GM23338 (cell line): ENCODE measurements at regions not wholly inside any gene's neighbourhood (a gene's known extent, or its start where the extent isn't known, plus 50 kb on each side); places are given as distances from the start of the nearest gene placed in this dataset.

ENCODE experiments used
- ATAC-seq: fragments of 200-7000 bp; cut with Tn5 transposase; 3 replicates; pipeline ENCODE4 v1.9.1; 2020
- DNase-seq: peaks from one replicate; pipeline ENCODE4 v3.0.0-alpha.2; 2015; ENCODE audit warnings: low spot score
- H2AFZ ChIP-seq: fragments of 200-600 bp; sonication (generic); 2 replicates; pipeline ENCODE4 v1.8.0; 2016; ENCODE audit warnings: antibody characterized with exemption, mild to moderate bottlenecking, moderate library complexity
- H3F3A ChIP-seq: fragments of 200-600 bp; sonication (generic); replicated peaks from 2 replicates; pipeline ENCODE4 v1.8.0; 2017; ENCODE audit warnings: antibody characterized with exemption, mixed run types, low read depth
- H3K27ac ChIP-seq: fragments of 200-600 bp; sonication (generic); 2 replicates; pipeline ENCODE4 v1.6.1; 2016; ENCODE audit warnings: low read depth
- H3K27me3 ChIP-seq: fragments of 200-600 bp; sonication (generic); 2 replicates; pipeline ENCODE4 v1.8.0; 2016; ENCODE audit warnings: mild to moderate bottlenecking, mixed run types, moderate library complexity; ENCODE audit not compliant: insufficient read depth
- H3K36me3 ChIP-seq: fragments of 200-600 bp; sonication (generic); 2 replicates; pipeline ENCODE4 v1.8.0; 2016; ENCODE audit warnings: mild to moderate bottlenecking; ENCODE audit not compliant: insufficient read depth
- H3K4me1 ChIP-seq: fragments of 200-600 bp; sonication (generic); 2 replicates; pipeline ENCODE4 v1.8.0; 2016; ENCODE audit warnings: mild to moderate bottlenecking, moderate library complexity; ENCODE audit not compliant: insufficient read depth
- H3K4me2 ChIP-seq: fragments of 200-600 bp; sonication (generic); 2 replicates; pipeline ENCODE4 v1.7.1; 2017; ENCODE audit warnings: mixed run types
- H3K4me3 ChIP-seq: fragments of 200-600 bp; sonication (generic); 2 replicates; pipeline ENCODE4 v1.6.1; 2016; ENCODE audit warnings: mixed run types
- H3K79me2 ChIP-seq: fragments of 200-600 bp; sonication (generic); replicated peaks from 2 replicates; pipeline ENCODE4 v1.8.0; 2017; ENCODE audit warnings: mild to moderate bottlenecking; ENCODE audit not compliant: insufficient read depth
- H3K9me2 ChIP-seq: fragments of 200-600 bp; sonication (generic); 2 replicates; pipeline ENCODE4 v1.8.0; 2017; ENCODE audit not compliant: insufficient read depth
- H4K20me1 ChIP-seq: fragments of 200-600 bp; sonication (generic); replicated peaks from 2 replicates; pipeline ENCODE4 v1.8.0; 2017; ENCODE audit warnings: mild to moderate bottlenecking; ENCODE audit not compliant: insufficient read depth
- H3K27ac Mint-ChIP-seq: 2 replicates; pipeline ENCODE4 v1.8.0; 2020; ENCODE audit warnings: inconsistent platforms, mild to moderate bottlenecking, moderate library complexity, mixed read lengths
- H3K27me3 Mint-ChIP-seq: 3 replicates; pipeline ENCODE4 v1.8.0; 2022; ENCODE audit warnings: low read depth, mild to moderate bottlenecking, moderate library complexity, mixed read lengths, inconsistent platforms; ENCODE audit not compliant: insufficient read depth, poor library complexity
- H3K36me3 Mint-ChIP-seq: 3 replicates; pipeline ENCODE4 v1.8.0; 2021; ENCODE audit warnings: low read depth, mild to moderate bottlenecking, inconsistent platforms, moderate library complexity, mixed read lengths
- H3K4me1 Mint-ChIP-seq: 3 replicates; pipeline ENCODE4 v1.8.0; 2020; ENCODE audit warnings: mild to moderate bottlenecking, inconsistent platforms, mixed read lengths
- H3K4me3 Mint-ChIP-seq: 3 replicates; pipeline ENCODE4 v1.8.0; 2021; ENCODE audit warnings: moderate library complexity, mild to moderate bottlenecking, inconsistent platforms, mixed read lengths
- H3K9me3 Mint-ChIP-seq: 3 replicates; pipeline ENCODE4 v1.8.0; 2020; ENCODE audit warnings: moderate library complexity, mild to moderate bottlenecking, inconsistent platforms, mixed read lengths
- CREB1 ChIP-seq: fragments of 250-450 bp; sonication (Bioruptor Pico); IDR thresholded peaks from 2 replicates; pipeline ENCODE4 v1.5.0; 2020; ENCODE audit warnings: low read depth, mild to moderate bottlenecking, moderate library complexity
- EZH2 ChIP-seq: fragments of 200-600 bp; sonication (generic); IDR thresholded peaks from one replicate; pipeline ENCODE4 v1.8.0; 2017; ENCODE audit warnings: antibody characterized with exemption, mild to moderate bottlenecking, low read depth; ENCODE audit not compliant: unreplicated experiment
- EZH2phosphoT487 ChIP-seq: fragments of 200-600 bp; sonication (generic); IDR thresholded peaks from one replicate; pipeline ENCODE4 v1.8.1; 2018; ENCODE audit warnings: antibody characterized with exemption; ENCODE audit not compliant: unreplicated experiment
- JUNB ChIP-seq: IDR thresholded peaks from one replicate; pipeline ENCODE4 v1.6.1; 2016; ENCODE audit warnings: antibody characterized with exemption; ENCODE audit not compliant: unreplicated experiment
- NANOG ChIP-seq: IDR thresholded peaks from 2 replicates; pipeline ENCODE4 v1.6.1; 2016; ENCODE audit warnings: antibody characterized with exemption, borderline replicate concordance
- STAT1 ChIP-seq: IDR thresholded peaks from one replicate; pipeline ENCODE4 v1.6.1; 2016; ENCODE audit warnings: antibody characterized with exemption; ENCODE audit not compliant: unreplicated experiment
- ZNF114 ChIP-seq: fragments of 250-450 bp; sonication (Bioruptor Pico); IDR thresholded peaks from 2 replicates; pipeline ENCODE4 v1.5.0; 2020; ENCODE audit warnings: mild to moderate bottlenecking, moderate library complexity
- ZNF331 ChIP-seq: fragments of 250-450 bp; sonication (Bioruptor Pico); IDR thresholded peaks from 2 replicates; pipeline ENCODE4 v1.5.0; 2020; ENCODE audit warnings: low read depth, mild to moderate bottlenecking, moderate library complexity
- TF ChIP-seq, protein P1 (sequence below), 2 experiments: fragments of 200-600 bp in 1 of 2; sonication (generic) in 1 of 2; conservative IDR thresholded peaks; 2 replicates each; pipeline versions ENCODE4 v1.5.1 to v1.6.1; 2016 to 2017; ENCODE audit warnings: antibody characterized with exemption in 2 of 2, low read depth in 2 of 2, mild to moderate bottlenecking in 2 of 2, moderate library complexity in 1 of 2
- TF ChIP-seq, protein P2 (sequence below): fragments of 250-450 bp; sonication (Bioruptor Pico); IDR thresholded peaks from 2 replicates; pipeline ENCODE4 v1.5.0; 2020; ENCODE audit warnings: mild to moderate bottlenecking, moderate library complexity
- TF ChIP-seq, protein P3 (sequence below): IDR thresholded peaks from 2 replicates; pipeline ENCODE4 v1.6.1; 2016; ENCODE audit warnings: antibody characterized with exemption
- TF ChIP-seq, protein P4 (sequence below): IDR thresholded peaks from one replicate; pipeline ENCODE4 v1.6.1; 2018; ENCODE audit warnings: antibody characterized with exemption; ENCODE audit not compliant: unreplicated experiment

DNA sequence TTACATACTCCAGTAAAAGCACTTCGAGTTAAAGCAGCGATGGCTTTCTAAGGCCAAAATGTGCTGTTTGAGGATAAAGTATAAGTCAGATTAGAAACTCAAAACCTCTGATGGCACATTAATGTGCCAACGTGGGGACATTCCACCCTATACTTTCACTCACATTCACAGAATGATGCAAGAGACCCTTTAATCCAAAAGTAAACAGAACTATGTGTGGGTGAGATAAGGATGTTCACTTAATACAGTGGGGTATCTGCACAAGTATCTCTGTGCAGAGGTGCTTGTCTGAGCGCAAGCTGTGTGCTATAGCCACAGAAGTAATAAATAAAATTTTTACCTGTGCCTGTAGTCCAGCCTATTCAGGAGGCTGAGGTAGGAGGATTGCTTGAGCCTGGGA, 100.3 kb upstream of the CHL1 start:
- DNase-seq (no peak), ATAC-seq (no peak)
- Histone ChIP-seq H3K79me2 (no peaks in the 10 kb centered on the region), H3K4me1 (peaks cover 24% of the 10 kb centered on the region), H3K27ac (no peak overlapping the region), H3K9me2 (no peaks in the 10 kb centered on the region), H2AFZ (no peak overlapping the region), H3K27me3 (no peaks in the 10 kb centered on the region), H3K4me2 (no peak overlapping the region), H4K20me1 (no peaks in the 10 kb centered on the region), H3K4me3 (no peak overlapping the region), H3F3A (no peaks in the 10 kb centered on the region), H3K36me3 (no peaks in the 10 kb centered on the region)
- H3K36me3 Mint-ChIP-seq: peaks cover 22% of the 10 kb centered on the region; the same call in 1 of the 3 replicates
- H3K4me3 Mint-ChIP-seq: no peak overlapping the region
- TF ChIP-seq ZNF331 (CRISPR knock-in tag) (no peak), CREB1 (CRISPR knock-in tag) (no peak), NANOG (no peak), EZH2phosphoT487 (no peak), EZH2 (no peak), STAT1 (no peak), ZNF114 (CRISPR knock-in tag) (no peak), JUNB (no peak)
- TF ChIP-seq, protein P1, sequence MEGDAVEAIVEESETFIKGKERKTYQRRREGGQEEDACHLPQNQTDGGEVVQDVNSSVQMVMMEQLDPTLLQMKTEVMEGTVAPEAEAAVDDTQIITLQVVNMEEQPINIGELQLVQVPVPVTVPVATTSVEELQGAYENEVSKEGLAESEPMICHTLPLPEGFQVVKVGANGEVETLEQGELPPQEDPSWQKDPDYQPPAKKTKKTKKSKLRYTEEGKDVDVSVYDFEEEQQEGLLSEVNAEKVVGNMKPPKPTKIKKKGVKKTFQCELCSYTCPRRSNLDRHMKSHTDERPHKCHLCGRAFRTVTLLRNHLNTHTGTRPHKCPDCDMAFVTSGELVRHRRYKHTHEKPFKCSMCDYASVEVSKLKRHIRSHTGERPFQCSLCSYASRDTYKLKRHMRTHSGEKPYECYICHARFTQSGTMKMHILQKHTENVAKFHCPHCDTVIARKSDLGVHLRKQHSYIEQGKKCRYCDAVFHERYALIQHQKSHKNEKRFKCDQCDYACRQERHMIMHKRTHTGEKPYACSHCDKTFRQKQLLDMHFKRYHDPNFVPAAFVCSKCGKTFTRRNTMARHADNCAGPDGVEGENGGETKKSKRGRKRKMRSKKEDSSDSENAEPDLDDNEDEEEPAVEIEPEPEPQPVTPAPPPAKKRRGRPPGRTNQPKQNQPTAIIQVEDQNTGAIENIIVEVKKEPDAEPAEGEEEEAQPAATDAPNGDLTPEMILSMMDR (conservative IDR thresholded peaks at IDR 0.05; ENCODE audit: low read depth in 2 of 2): no peak
- TF ChIP-seq, protein P2, sequence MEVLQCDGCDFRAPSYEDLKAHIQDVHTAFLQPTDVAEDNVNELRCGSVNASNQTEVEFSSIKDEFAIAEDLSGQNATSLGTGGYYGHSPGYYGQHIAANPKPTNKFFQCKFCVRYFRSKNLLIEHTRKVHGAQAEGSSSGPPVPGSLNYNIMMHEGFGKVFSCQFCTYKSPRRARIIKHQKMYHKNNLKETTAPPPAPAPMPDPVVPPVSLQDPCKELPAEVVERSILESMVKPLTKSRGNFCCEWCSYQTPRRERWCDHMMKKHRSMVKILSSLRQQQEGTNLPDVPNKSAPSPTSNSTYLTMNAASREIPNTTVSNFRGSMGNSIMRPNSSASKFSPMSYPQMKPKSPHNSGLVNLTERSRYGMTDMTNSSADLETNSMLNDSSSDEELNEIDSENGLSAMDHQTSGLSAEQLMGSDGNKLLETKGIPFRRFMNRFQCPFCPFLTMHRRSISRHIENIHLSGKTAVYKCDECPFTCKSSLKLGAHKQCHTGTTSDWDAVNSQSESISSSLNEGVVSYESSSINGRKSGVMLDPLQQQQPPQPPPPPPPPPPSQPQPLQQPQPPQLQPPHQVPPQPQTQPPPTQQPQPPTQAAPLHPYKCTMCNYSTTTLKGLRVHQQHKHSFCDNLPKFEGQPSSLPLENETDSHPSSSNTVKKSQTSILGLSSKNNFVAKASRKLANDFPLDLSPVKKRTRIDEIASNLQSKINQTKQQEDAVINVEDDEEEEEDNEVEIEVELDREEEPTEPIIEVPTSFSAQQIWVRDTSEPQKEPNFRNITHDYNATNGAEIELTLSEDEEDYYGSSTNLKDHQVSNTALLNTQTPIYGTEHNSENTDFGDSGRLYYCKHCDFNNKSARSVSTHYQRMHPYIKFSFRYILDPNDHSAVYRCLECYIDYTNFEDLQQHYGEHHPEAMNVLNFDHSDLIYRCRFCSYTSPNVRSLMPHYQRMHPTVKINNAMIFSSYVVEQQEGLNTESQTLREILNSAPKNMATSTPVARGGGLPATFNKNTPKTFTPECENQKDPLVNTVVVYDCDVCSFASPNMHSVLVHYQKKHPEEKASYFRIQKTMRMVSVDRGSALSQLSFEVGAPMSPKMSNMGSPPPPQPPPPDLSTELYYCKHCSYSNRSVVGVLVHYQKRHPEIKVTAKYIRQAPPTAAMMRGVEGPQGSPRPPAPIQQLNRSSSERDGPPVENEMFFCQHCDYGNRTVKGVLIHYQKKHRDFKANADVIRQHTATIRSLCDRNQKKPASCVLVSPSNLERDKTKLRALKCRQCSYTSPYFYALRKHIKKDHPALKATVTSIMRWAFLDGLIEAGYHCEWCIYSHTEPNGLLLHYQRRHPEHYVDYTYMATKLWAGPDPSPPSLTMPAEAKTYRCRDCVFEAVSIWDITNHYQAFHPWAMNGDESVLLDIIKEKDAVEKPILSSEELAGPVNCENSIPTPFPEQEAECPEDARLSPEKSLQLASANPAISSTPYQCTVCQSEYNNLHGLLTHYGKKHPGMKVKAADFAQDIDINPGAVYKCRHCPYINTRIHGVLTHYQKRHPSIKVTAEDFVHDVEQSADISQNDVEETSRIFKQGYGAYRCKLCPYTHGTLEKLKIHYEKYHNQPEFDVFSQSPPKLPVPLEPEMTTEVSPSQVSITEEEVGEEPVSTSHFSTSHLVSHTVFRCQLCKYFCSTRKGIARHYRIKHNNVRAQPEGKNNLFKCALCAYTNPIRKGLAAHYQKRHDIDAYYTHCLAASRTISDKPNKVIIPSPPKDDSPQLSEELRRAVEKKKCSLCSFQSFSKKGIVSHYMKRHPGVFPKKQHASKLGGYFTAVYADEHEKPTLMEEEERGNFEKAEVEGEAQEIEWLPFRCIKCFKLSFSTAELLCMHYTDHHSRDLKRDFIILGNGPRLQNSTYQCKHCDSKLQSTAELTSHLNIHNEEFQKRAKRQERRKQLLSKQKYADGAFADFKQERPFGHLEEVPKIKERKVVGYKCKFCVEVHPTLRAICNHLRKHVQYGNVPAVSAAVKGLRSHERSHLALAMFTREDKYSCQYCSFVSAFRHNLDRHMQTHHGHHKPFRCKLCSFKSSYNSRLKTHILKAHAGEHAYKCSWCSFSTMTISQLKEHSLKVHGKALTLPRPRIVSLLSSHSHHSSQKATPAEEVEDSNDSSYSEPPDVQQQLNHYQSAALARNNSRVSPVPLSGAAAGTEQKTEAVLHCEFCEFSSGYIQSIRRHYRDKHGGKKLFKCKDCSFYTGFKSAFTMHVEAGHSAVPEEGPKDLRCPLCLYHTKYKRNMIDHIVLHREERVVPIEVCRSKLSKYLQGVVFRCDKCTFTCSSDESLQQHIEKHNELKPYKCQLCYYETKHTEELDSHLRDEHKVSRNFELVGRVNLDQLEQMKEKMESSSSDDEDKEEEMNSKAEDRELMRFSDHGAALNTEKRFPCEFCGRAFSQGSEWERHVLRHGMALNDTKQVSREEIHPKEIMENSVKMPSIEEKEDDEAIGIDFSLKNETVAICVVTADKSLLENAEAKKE (CRISPR knock-in tag): no peak
- TF ChIP-seq, protein P3, sequence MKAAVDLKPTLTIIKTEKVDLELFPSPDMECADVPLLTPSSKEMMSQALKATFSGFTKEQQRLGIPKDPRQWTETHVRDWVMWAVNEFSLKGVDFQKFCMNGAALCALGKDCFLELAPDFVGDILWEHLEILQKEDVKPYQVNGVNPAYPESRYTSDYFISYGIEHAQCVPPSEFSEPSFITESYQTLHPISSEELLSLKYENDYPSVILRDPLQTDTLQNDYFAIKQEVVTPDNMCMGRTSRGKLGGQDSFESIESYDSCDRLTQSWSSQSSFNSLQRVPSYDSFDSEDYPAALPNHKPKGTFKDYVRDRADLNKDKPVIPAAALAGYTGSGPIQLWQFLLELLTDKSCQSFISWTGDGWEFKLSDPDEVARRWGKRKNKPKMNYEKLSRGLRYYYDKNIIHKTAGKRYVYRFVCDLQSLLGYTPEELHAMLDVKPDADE: no peak
- TF ChIP-seq, protein P4, sequence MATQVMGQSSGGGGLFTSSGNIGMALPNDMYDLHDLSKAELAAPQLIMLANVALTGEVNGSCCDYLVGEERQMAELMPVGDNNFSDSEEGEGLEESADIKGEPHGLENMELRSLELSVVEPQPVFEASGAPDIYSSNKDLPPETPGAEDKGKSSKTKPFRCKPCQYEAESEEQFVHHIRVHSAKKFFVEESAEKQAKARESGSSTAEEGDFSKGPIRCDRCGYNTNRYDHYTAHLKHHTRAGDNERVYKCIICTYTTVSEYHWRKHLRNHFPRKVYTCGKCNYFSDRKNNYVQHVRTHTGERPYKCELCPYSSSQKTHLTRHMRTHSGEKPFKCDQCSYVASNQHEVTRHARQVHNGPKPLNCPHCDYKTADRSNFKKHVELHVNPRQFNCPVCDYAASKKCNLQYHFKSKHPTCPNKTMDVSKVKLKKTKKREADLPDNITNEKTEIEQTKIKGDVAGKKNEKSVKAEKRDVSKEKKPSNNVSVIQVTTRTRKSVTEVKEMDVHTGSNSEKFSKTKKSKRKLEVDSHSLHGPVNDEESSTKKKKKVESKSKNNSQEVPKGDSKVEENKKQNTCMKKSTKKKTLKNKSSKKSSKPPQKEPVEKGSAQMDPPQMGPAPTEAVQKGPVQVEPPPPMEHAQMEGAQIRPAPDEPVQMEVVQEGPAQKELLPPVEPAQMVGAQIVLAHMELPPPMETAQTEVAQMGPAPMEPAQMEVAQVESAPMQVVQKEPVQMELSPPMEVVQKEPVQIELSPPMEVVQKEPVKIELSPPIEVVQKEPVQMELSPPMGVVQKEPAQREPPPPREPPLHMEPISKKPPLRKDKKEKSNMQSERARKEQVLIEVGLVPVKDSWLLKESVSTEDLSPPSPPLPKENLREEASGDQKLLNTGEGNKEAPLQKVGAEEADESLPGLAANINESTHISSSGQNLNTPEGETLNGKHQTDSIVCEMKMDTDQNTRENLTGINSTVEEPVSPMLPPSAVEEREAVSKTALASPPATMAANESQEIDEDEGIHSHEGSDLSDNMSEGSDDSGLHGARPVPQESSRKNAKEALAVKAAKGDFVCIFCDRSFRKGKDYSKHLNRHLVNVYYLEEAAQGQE: no peak
- no peak overlapping the region for H3K27ac Mint-ChIP-seq
- H3K9me3 Mint-ChIP-seq: peaks cover 95% of the 10 kb centered on the region
- no peaks in the 10 kb centered on the region for H3K27me3 Mint-ChIP-seq
- no peaks in the 10 kb centered on the region for H3K4me1 Mint-ChIP-seq
